ENCODE measurements at regions not wholly inside any gene's neighbourhood (a gene's known extent, or its start where the extent isn't known, plus 50 kb on each side); places are given as distances from the start of the nearest gene placed in this dataset.
"Not testable (repeated sequence)": the region's sequence is repeated elsewhere in the genome, so short reads cannot be mapped to it uniquely, and the experiment has no call there.

DNA sequence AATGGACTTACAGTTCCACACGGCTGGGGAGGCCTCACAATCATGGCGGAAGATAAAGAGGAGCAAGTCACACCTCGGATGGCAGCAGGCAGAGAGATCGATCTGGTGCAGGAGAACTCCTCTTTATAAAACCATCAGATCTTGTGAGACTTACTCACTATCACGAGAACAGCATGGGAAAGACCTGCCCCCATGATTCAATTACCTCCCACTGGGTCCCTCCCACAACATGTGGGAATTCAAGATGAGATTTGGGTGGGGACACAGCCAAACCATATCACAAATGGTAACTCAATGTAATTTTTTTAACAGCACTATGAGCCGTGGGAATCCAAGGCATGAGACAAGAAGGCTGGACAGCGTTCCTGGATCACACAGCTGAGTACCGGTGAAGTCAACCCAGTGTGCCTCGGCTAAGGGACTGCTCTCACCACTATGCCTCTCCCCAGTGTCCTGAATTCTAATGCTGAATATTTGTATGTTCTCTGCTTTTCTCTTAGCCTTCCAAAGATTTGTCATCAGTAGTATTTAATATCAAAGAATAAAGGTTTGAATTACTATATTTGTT lies 84.3 kb downstream of the IRS2 start:
- H3K4me3 ChIP-seq; DNase-seq; H3K27ac ChIP-seq; H3K9me3 ChIP-seq; H3K36me3 ChIP-seq; intact Hi-C loops (cut with DNase I; ENCODE audit: low total_unique reads): not testable (repeated sequence)
- H3K27me3 ChIP-seq (replicated peaks in 1 of 7): peaks cover 0 to 37% (median 7%) of the 10 kb centered on the region in 7 donors
- peaks cover 0 to 46% (median 13%) of the 10 kb centered on the region in 6 donors for H3K4me1 ChIP-seq
- WGBS, 5 donors: 80 to 95% (median 92%) methylated on average over 9 of the region's 9 CpGs

DNA sequence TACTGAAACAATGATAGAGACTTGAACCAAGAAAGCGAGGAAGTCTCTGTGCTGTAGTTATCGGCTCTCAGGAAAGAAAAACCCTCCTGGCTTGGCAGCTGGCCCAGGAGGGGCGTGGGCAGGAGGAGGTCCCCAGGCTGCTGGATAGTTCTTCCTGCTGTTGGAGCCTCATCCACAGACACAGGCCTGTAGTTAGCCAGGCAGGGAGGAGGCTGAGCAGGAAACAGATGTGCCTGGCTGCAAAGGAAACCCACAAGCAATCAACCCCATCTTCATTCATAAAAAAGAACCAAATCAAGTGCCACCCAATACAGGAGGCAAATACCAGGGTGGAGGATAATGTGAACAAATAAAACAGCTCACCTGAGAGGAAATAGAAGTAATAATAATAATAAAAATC lies 86.2 kb downstream of the IRS2 start:
- H3K9me3 ChIP-seq: no peaks in the 10 kb centered on the region
- peak in 1 of 3 donors; percentile 47 for TF ChIP-seq POLR2AphosphoS5 (IDR thresholded peaks at IDR 0.05)
- no peak for TF ChIP-seq POLR2A (IDR thresholded peaks at IDR 0.05)
- TF ChIP-seq, protein P1, sequence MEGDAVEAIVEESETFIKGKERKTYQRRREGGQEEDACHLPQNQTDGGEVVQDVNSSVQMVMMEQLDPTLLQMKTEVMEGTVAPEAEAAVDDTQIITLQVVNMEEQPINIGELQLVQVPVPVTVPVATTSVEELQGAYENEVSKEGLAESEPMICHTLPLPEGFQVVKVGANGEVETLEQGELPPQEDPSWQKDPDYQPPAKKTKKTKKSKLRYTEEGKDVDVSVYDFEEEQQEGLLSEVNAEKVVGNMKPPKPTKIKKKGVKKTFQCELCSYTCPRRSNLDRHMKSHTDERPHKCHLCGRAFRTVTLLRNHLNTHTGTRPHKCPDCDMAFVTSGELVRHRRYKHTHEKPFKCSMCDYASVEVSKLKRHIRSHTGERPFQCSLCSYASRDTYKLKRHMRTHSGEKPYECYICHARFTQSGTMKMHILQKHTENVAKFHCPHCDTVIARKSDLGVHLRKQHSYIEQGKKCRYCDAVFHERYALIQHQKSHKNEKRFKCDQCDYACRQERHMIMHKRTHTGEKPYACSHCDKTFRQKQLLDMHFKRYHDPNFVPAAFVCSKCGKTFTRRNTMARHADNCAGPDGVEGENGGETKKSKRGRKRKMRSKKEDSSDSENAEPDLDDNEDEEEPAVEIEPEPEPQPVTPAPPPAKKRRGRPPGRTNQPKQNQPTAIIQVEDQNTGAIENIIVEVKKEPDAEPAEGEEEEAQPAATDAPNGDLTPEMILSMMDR (IDR thresholded peaks at IDR 0.05 in 8 of 11, conservative IDR thresholded peaks at IDR 0.05 in 3 of 11): no peak
- no peaks in the 10 kb centered on the region for H3K36me3 ChIP-seq
- H3K4me1 ChIP-seq: peaks cover 0 to 38% (median 11%) of the 10 kb centered on the region in 6 donors
- no peak for DNase-seq
- 3 to 11% (median 11%) methylated on average over 3 of the region's 3 CpGs for WGBS, 5 donors
- peak overlapping the region in 2 of 8 donors; percentile 1 to 49 for H3K27ac ChIP-seq
- peaks cover 0 to 20% (median 2%) of the 10 kb centered on the region in 7 donors for H3K27me3 ChIP-seq (replicated peaks in 1 of 7)
- intact Hi-C loops (cut with DNase I; ENCODE audit: low total_unique reads): no loop called here
- H3K4me3 ChIP-seq: no peak overlapping the region

DNA sequence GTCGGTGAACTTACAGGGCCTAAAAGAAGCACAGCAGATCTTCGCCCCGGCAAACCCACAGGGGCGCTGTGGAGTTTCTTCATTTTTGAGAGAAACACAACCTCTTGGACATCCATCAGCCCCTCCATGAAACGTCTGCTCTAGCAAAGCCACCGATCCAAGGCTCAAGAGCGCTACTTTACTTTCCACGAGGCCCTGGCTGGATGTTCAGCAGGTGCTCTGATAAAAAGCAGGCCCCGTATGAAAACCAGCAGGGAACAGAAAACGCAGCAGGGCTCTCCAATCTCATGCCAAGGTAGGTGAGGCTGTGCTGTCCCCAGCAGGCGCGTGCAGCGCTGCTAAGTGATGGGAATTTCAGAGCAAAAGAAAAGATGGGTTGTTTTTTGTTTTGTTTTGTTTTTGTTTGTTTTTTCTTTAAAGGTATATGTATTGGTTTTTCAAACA lies 86.7 kb downstream of the IRS2 start:
- TF ChIP-seq POLR2A (IDR thresholded peaks at IDR 0.05): no peak
- TF ChIP-seq POLR2AphosphoS5 (IDR thresholded peaks at IDR 0.05): no peak
- TF ChIP-seq, protein P1 (IDR thresholded peaks at IDR 0.05 in 8 of 11, conservative IDR thresholded peaks at IDR 0.05 in 3 of 11): no peak
- Histone ChIP-seq H3K4me1 (peaks cover 0 to 33% (median 6%) of the 10 kb centered on the region in 6 donors), H3K4me3 (no peak overlapping the region), H3K27me3 (replicated peaks in 1 of 7) (peaks cover 0 to 15% (median 0%) of the 10 kb centered on the region in 7 donors), H3K36me3 (no peaks in the 10 kb centered on the region), H3K27ac (peak overlapping the region in 2 of 8 donors; percentile 1 to 49), H3K9me3 (no peaks in the 10 kb centered on the region)
- WGBS, 5 donors: 75 to 86% (median 80%) methylated on average over 13 of the region's 13 CpGs
- intact Hi-C loops (cut with DNase I; ENCODE audit: low total_unique reads): no loop called here
- no peak for DNase-seq

DNA sequence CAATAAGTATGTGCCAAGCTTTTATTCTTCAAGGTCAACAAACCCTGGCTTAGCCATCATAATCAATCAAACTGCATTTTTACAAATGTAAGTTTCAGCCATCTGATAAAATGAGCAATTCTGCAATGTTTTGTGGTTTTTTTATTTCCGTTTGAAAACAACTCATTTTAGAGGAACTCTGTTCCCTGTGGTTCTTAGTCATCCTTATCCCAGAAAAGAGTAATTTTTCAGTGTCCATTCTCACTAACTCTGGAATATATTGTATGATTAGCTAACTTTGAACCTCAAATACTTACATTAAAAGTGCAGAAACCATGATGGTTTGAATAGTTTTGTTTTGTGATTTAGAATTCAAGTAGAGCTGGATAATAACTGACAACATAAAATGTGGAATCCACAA lies 87.6 kb downstream of the IRS2 start:
- H3K9me3 ChIP-seq: no peaks in the 10 kb centered on the region
- TF ChIP-seq, protein P1 (IDR thresholded peaks at IDR 0.05 in 8 of 11, conservative IDR thresholded peaks at IDR 0.05 in 3 of 11): no peak
- TF ChIP-seq POLR2AphosphoS5 (IDR thresholded peaks at IDR 0.05) (no peak), POLR2A (IDR thresholded peaks at IDR 0.05) (no peak)
- 26 to 47% (median 33%) methylated on average over 1 of the region's 1 CpG for WGBS, 5 donors

More for the DNA sequence above, 87.6 kb downstream of the IRS2 start:
- Histone ChIP-seq H3K36me3 (no peaks in the 10 kb centered on the region), H3K4me3 (no peak overlapping the region), H3K27me3 (replicated peaks in 1 of 7) (peaks cover 0 to 6% (median 0%) of the 10 kb centered on the region in 7 donors), H3K4me1 (peaks cover 0 to 26% (median 6%) of the 10 kb centered on the region in 6 donors), H3K27ac (peak overlapping the region in 2 of 8 donors; percentile 6 to 49)
- intact Hi-C loops (cut with DNase I; ENCODE audit: low total_unique reads): no loop called here
- DNase-seq: no peak

Measured in spleen (tissue), 11 donors.